Epithelial cell of esophagus (primary cell): ENCODE measurements at regions not wholly inside any gene's neighbourhood (a gene's known extent, or its start where the extent isn't known, plus 50 kb on each side); places are given as distances from the start of the nearest gene placed in this dataset.
"Not testable (repeated sequence)": the region's sequence is repeated elsewhere in the genome, so short reads cannot be mapped to it uniquely, and the experiment has no call there.

Source experiments
- DNase-seq: peaks from one replicate; pipeline ENCODE4 v3.0.0; 2010; ENCODE audit warnings: low read depth
- H3K4me3 ChIP-seq: 2 replicates; pipeline ENCODE4 v1.5.1; 2011; ENCODE audit warnings: mild to moderate bottlenecking, low read length, control low read depth
- TF ChIP-seq, protein P1 (sequence below): IDR thresholded peaks from 2 replicates; pipeline ENCODE4 v1.5.1; 2011; ENCODE audit warnings: low read depth, mild to moderate bottlenecking, low read length, control low read depth, inconsistent platforms; ENCODE audit not compliant: insufficient read depth; ENCODE audit errors: missing control alignments

DNA sequence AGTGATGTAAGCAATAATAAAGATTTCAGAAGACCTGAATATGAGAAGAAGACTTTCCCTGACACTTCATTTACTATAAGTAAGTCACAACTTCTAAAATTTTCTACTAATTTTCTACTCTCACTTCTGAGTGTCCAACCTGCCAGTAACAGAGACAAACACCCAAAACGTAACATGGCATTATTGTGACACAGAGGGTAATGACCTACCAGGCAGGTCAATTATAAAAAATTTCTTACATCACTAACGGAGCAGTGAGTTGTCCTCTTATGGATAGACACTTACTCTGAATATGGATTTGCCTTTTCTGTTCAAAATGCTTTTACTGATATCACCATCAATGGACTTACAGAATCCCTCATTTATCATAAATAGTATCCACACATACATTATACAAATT lies 405.9 kb upstream of the MAGEB16 start:
- no peak overlapping the region for H3K4me3 ChIP-seq
- TF ChIP-seq, protein P1, sequence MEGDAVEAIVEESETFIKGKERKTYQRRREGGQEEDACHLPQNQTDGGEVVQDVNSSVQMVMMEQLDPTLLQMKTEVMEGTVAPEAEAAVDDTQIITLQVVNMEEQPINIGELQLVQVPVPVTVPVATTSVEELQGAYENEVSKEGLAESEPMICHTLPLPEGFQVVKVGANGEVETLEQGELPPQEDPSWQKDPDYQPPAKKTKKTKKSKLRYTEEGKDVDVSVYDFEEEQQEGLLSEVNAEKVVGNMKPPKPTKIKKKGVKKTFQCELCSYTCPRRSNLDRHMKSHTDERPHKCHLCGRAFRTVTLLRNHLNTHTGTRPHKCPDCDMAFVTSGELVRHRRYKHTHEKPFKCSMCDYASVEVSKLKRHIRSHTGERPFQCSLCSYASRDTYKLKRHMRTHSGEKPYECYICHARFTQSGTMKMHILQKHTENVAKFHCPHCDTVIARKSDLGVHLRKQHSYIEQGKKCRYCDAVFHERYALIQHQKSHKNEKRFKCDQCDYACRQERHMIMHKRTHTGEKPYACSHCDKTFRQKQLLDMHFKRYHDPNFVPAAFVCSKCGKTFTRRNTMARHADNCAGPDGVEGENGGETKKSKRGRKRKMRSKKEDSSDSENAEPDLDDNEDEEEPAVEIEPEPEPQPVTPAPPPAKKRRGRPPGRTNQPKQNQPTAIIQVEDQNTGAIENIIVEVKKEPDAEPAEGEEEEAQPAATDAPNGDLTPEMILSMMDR, result no peak
- DNase-seq, result no peak

- no peak overlapping the region for H3K4me3 ChIP-seq
- TF ChIP-seq, protein P1, result no peak
- DNase-seq, result peak; percentile 54
These were observed 391.8 kb upstream of the MAGEB16 start for GRCh38 chrX:35406386-35406785.

DNA sequence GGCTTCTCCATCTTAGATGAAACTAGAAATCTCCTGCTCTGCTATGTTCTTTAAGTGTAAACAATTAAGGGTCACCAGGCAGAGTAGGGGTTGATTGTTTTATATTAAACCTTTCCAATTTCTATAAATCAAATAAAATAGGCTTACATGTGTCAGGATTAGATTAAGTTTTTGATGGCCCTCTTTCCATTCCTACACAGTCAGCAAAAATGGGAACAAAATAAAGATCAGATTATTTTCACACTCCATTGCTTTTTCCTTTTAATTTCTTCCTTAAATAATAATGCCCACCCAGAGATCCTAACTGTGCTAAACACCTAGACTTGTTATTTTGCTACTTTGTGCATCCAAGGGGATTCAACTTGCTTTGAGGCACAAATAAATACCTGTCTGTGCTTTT lies 381.4 kb upstream of the MAGEB16 start:
- H3K4me3 ChIP-seq, result no peak overlapping the region
- DNase-seq, result no peak
- TF ChIP-seq, protein P1, result no peak

- TF ChIP-seq, protein P1, result no peak
- no peak for DNase-seq
- H3K4me3 ChIP-seq, result no peak overlapping the region
These were observed 366.1 kb upstream of the MAGEB16 start for GRCh38 chrX:35432056-35432455.

GRCh38 chrX:35439034-35439660 lies 359.0 kb upstream of the MAGEB16 start:
- TF ChIP-seq, protein P1, result no peak
- H3K4me3 ChIP-seq, result no peak overlapping the region
- no peak for DNase-seq

- TF ChIP-seq, protein P1, result no peak
- peak; percentile 14 for DNase-seq
These were observed 358.4 kb upstream of the MAGEB16 start for GRCh38 chrX:35439692-35440091.

GRCh38 chrX:35442421-35442820 lies 355.7 kb upstream of the MAGEB16 start:
- TF ChIP-seq, protein P1, result no peak
- peak; percentile 42 for DNase-seq

More at GRCh38 chrX:35439692-35440091, 358.4 kb upstream of the MAGEB16 start:
- H3K4me3 ChIP-seq, result no peak overlapping the region

DNA sequence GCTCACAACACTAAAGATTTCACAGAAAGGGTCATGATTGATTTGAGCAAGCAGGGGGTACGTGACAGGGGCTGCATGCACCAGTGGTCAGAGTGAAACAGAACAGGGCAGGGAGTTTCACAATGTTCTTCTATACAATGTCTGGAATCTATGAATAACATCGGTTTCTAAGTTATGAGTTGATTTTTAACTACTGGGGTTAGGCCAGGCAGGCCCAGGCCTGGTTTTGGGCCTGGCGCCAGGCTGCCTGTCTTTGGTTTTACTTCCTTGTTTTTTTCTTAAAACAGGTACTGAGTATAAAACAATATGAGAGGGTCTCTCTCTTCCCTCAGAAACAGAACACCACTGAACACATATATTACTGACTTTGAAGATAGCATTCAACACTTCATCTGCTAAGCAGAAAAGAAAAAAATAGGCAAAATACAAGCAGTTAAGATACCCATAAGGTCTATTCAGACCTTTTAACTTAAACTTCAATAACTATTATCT lies 355.0 kb upstream of the MAGEB16 start:
- not testable (repeated sequence) for H3K4me3 ChIP-seq
- DNase-seq, result peak; percentile 48

More at GRCh38 chrX:35442421-35442820, 355.7 kb upstream of the MAGEB16 start:
- no peak overlapping the region for H3K4me3 ChIP-seq
